ENCODE measurements at regions not wholly inside any gene's neighbourhood (a gene's known extent, or its start where the extent isn't known, plus 50 kb on each side); places are given as distances from the start of the nearest gene placed in this dataset.

DNA sequence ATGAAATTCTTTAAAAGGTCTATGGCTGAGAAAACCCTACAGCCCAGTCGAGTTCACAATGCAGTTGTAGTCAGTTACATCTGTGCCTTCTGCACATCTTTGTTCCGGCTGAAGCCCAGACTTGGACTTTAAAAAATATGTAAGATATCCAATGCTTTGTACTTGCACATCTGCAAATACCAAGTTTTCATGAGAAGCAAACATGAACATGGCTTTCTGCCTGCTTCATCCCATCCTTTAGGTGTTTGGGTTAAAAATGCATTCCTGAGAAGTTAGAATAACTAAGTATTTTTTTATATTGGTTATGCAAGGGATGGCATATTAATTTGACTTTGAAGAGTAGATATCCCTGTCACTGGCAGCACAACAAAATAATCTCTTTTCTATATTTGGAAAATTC lies 528.4 kb downstream of the METTL15 start:
- DNase-seq: no peak

DNA sequence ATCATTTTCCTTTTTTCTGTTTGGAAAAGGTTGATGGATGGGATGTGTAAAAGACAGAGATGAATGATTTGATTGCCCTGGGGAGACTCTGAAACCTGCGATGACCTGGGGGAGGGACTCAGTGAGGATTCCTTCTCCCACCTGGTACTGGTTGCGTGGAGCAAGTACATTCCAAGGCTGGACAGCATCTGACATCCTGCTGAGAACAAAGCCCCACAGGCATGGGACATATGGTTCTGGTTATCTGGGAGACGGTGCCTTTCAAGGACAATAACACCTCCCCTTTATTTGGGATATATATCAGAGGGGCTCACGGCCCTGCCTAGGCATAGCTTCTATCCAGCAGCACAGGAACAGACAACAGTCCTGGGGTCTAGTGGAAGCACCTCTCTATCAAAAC lies 527.8 kb downstream of the METTL15 start:
- DNase-seq: no peak

DNA sequence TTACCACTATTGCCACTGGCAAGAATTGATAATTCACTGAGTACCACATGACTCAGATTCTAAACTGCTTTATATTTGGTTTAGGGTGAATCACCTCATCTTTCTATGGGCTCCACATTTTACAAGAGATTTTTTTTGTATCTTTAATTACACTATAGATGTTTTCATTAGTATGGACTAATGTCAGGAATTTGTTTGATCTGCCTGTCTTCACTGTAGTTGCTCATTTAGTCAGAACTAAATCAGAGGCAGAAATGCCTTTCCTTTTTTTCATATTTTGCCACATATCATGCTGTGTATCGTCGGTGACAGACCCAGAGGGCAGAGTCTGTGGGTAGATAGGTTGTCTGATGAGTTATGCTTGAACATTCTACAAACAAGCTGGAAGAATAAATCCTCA lies 524.1 kb downstream of the METTL15 start:
- DNase-seq: no peak

DNA sequence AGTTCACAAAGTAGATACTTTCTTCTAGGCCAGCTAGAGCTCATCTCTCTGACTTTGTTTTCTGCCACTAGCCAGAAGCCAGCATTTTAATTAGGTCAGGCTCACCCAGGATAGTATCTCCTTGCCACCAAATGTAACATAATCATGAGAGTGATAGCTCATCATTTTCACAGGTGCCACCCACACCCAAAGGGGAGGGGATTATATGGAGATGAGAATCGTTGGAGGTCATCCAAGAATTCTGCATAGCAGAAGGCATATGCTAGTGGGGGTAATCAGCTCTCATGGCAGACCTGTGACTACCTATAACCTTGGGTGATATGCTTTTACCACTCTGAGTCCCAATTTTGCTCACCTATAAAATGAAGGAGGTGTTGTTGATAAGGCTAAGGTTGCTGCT lies 523.0 kb downstream of the METTL15 start:
- DNase-seq: peak; percentile 37

DNA sequence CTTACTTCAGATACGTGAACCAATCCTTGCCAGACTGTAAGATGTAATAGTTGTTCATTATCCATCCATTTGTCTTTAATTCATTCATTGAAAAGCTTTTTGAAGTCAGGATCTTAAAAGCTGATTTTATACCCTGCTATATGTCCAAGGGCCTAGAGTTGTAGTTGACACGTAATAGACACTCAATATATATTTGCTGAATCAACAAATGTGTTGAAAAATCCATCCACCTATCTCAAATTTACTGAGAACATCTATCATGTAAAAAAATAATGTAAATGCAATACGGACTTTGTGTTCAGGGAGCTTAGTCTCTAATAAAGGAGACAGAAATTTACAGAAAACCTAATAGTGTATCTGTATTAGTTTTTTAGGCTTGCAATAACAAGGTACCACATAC lies 521.0 kb downstream of the METTL15 start:
- DNase-seq: no peak

DNA sequence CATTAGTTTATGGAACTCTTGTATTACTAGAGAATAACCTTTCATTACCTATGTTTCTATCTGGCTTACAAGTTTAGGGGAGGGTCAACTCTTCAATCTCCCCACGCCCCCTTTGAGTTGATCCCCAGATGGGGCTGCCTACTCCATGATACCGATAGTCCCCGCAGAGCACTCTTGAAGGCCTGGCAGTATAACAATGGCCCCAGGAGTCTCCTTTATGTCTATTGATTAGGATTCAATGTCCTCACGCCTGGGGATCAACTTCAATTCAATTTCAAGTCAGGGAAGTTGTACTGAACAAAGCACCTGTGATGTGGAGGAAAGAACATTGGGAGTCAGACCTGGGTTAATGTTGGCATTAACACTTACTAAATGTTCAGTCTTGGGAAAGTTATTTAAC lies 520.2 kb downstream of the METTL15 start:
- no peak for DNase-seq

DNA sequence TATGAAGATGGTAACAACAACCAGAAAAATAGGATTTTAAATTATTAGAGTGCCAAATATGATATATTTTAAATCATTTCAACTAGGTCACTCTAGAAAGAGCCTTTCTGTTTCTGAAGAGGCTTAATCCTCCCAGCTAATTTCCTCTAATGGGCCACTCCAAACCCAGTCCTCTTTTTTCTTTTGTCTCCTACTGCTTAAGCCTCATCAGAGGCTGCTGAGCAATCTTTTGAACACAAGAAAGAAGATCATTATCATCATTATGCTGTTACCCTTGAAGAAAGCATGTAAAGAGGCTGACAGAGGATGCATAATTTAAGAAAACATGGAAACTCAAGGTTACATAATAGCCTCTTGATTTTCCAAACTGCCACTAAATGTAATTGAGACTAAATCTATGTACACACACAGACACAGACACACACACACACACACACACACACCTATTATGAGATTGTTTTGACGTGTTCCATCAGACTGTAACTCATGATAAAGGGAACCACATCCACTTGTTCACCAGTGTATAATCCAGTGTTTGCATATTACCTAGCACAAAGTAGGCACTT lies 519.6 kb downstream of the METTL15 start:
- DNase-seq: peak; percentile 88

DNA sequence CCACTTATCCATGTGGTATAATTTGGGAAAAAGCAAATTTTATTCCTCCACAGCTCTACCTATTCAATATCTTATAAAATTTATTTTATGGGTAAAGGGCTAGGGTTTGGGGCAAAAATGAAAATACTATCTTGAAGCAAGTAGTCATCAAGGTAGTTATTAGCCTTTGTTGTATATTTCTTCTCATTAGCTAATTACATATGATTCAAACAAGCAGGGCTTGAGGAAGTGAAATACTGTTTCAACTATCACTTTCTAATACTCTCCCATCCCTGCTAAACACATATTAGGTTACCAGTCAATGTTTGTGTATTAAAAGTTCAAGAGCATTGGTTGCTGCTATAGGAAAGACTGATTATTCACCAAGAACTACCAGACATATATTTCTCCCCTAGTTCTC lies 517.3 kb downstream of the METTL15 start:
- DNase-seq: no peak

DNA sequence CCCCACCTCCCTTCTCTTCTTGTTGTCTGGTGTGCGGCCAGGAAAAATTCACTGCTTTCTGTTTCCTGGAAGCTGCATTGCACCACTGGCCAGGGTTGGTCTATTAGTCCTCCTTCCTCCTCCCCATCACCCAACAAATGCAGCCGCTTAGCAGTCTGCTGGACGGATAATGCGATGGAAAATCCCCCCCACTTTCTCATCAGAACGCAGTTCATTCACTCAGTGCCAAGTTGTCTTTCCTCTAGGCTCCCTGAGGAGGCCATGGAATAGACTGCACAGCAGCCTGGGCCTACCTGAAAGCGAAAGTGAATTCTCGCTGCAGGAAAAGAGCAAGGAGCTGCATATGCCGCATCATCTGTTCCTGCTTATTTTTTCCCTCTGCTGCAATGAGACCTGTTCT lies 513.6 kb downstream of the METTL15 start:
- no peak for DNase-seq

DNA sequence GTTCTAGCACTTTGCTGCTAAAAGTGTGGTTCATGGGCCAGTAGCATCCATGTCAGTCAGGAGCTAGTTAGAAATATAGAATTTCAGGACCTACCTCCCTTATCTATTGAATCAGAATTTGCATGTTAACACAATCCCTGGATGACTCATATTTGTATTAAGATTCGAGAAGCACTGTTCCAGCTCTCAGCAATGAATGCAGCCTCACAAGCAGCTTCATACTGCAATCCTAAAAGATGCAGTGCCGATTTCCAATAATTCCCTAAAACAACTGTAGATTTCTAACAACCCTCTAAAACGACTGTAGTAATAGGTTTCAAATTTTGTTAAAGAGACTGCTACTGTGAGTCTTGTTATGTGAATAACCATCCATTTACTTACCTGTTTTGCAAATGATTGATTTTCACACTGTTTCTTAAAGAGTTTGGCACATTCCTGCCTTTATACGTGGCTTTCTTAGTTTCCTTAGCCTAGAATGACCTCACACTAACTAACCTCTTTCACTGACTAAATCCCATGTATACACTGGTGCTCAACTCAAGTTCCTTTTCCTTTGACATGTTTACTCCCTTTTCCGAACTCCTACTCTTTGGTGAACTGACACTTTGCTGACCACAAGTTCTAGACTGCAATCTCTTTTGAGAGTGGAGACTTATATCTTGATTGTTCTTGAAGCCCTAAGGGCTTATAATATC lies 511.8 kb downstream of the METTL15 start:
- no peak for DNase-seq

DNA sequence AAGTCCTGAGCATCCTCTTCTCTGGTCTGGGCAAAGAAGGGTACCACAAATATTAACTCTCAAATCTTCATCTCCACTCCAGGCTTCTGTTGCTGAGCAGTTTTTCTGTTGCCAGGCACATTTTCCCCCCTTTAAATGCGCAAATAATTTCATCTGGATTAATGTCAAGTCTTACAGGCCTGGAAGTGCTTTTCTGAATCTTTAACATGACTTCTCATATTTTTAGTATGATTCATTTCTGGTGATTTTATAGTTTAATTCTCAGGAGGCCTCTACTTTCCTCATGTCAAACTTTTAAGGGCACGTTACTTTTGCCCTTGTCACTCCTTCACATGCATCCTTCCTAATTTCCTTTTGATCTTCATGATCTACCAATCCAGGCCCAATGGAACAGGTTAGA lies 510.2 kb downstream of the METTL15 start:
- DNase-seq: no peak

DNA sequence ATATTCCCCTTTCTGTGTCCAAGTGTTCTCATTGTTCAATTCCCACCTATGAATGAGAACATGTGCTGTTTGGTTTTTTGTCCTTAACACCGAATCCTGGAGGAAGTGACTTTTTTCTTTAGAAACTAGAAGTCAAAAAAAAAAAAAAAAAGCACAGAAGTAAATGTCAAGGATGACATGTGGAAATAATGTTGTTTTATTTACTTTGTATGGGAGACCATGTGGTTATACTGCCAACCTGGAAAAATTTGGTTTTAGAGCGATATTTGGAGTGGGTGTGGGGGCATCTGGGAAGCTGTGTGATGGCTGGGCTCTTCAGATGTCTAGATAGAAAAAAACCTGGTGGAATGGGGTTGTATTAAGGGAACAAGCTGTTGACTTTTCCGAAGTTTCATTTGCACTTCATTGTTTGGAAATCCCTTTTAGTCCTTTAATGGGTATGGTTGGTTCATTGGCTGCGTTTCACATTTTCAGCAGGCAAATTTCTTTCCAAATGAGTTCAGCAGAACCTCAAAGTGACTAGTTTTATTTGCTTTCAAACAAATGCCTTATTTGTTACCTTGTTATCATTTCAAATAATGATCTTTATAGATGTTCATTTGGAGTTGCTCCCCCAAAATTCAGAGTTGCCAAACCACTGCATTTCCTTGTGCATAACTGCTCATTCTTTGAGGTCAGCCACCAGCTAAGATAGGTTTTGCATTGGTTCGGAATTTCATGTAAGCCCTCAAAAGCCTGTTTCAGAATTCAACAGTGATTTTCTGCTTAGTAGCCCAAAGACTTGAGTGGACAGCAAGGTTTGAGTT lies 508.2 kb downstream of the METTL15 start:
- no peak for DNase-seq

DNA sequence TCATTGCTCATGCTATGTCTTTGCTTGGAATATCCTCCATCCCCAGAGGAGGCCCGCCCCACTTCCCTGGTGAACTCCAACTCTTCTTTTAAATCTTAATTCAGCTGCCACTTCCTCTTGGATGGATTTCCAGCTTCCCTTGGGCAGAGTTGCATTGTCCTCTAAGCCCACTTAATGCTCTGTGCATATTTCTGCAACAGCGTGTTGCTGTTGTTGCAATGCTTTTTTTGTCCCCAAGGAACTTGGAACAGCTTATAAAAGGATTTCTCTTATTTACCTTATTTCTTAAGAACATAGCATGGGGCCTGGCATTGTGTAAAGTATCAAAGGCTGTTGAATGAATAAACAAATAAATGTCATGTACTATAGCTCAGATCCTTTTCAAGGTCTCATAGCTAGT lies 507.4 kb downstream of the METTL15 start:
- no peak for DNase-seq

DNA sequence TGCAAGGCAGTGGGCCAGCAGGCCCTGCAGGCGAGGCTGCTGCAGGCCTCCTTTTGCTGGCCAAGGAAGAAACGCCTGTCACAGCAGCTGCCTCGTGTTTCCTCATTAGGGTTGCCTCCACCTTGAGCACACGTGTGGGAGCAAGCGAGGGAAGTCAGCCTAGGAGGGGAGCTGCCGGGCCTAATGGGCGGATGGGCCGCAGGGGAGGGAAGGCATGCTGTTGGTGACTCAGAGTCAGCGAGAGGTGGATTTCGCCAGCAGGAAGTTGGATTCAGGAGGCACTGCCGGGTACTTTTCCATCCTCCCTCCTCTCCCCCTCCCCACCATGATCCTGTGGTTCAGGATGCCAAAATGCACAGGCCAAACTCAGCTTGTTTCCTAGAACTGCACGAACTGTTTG lies 498.7 kb downstream of the METTL15 start:
- no peak for DNase-seq

DNA sequence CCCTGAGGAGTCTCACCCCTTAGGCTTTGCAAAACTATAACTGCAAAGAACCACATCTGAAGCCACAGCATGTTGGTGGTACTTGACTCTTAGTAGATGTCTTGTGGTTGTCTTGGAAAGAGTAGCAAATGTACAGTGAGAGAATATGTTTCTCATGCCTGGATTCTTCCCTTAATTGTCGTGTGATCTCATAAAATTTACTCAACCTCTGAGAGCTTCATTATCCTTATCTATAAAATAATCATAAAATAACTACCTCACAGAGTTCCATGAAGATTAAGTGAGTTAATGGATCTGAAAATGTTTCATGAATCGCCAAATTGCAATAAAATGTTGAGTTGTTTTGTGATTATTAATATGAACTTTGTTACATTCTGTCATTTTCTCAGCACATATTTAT lies 491.5 kb downstream of the METTL15 start:
- DNase-seq: peak; percentile 32

DNA sequence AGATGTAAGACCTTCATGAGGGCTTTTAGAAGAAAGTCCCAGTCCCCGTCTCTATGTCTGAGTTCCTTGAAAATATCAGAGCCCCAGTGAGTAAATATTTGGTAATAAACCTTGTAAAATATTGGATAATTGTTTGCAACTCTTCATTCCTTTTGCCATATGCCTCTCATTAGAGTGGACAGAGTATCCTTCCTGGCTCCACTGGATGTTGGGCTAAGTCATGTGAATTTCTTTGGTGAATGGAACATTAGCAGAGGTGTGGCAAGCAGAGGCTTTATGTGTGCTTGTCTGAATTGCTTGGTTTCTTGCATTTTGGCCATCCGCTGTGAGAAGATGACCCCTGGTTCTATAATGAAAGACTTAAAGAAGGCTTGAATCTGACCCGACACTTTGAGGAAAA lies 490.3 kb downstream of the METTL15 start:
- DNase-seq: no peak

DNA sequence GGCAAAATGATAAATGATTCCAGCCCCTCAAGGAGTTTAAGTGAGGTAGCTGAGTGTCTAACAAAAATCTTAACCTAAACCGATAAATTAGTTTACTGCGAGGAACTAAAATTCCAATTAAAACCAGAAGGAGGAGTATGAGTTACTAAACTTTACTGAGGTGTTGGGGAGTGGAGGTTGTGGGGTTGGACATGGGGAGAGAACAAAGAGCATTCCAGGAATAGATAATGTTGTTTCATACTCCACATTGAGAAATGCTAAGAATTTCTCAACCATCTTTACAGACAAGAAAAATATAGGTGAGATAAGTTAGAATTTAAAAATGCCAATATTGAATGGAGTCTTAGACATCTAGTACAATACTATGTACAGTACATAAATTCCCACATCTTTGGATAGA lies 488.6 kb downstream of the METTL15 start:
- no peak for DNase-seq

DNA sequence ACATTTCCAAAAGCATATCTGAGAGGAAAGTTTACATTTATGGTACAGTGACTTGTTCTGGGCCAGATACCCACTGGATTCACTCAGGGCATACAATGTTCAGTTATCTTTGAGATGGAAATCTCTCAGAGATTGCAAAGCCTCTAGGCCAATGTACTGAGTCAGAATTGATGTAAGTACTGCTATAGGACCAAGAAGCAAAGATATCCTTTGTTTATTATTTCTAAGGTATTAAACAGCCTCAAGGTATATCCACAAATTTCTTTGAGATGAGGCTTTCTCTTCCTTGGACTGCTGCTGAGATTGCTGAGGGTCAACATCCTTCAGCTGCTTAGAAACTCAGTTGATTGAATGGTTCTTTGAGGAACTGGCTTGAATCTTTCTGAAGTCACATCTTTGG lies 484.0 kb downstream of the METTL15 start:
- no peak for DNase-seq

DNA sequence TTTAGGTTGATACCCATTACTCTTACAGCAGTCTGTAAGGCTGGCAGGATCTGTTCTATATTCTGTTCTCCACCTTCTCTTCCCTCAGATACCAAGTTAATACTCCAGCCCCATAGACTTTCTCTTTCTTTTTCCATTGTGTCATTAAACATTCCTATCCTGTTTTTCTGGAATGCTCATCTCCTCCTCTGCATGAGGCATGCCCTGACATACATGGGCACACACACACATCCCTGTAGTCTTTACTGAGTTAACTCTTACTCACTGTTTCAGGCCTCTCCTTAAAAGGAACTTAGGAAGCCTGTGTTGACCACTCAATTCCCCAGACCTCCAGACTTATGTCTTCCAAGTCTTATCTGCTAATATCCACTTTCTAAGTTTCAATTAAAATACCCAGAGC lies 476.8 kb downstream of the METTL15 start:
- DNase-seq: no peak

DNA sequence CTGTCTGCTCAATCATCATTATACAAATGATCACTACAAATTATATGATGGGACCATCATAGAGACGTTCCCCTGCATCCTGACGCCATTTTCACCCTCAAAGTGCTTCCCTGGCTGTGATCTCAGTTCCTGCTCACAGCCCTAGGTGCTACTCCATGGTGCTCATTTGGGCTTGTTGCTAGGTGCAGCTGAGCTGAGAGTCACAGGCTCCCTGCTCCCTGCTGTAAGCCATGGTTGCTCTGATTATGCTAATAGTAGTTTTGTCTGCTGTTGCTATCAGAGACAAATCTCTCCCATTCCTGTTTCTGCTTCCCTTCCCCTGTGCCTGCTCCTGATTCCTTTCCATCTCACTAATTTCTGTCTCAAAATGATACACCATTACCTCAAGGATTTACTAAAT lies 474.3 kb downstream of the METTL15 start:
- no peak for DNase-seq

DNA sequence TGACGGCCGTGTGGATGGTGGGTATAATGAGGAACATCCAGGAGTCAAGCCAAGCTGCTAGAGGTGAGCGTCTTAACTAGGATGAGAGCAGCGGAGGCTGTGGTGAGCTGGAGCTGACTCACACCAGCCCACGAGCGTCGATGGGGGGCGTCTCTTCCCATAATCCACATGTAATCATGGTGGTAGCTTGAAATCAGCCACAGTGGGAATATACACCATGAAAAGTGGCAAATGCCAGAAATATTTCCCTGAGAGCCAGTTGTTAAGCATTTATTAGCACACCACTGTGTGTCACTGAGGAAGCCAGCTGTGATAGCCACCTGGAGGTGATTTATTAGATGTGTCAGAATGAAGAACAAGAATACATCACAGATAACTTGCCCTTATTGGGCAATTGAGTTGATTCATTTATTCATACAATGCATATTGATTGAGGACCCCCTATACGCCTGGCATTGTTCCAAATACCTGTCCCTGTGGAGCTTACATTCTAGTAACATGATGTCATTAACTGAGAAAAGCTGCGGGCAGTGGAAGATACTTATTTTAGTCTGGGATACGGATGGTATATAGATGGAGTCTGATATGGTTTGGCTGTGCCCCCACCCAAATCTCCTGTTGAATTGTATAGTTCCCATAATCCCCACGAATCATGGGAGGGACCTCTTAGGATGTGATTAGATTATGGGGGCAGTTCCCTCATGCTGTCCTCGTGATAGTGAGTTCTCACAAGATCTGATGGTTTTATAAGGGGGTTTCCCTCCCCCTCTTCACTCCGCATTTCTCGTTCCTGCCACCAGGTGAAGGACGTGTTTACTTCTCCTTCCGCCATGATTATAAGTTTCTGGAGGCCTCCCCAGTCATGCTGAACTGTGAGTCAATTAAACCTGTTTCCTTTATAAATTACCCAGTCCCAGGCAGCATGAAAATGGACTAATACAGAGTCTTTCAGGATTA lies 473.4 kb downstream of the METTL15 start:
- no peak for DNase-seq

DNA sequence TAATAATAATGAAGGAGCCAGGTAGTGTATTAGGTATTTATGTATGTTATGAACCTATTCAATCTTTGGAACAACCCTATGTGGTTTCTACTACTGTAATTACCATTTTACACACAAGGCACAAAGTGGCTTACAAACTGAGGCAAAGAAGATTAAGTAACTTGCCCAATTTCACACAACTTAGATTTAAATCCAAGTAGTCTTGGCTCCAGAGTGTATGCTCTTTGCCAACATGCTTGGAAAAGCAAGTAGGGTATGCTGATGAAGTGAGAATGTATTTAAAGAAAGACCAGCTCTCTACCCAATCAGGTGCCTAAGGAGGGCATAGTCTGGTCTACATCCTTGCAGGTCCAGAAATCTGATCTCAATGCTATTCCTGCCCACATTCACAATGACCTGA lies 463.2 kb downstream of the METTL15 start:
- no peak for DNase-seq

DNA sequence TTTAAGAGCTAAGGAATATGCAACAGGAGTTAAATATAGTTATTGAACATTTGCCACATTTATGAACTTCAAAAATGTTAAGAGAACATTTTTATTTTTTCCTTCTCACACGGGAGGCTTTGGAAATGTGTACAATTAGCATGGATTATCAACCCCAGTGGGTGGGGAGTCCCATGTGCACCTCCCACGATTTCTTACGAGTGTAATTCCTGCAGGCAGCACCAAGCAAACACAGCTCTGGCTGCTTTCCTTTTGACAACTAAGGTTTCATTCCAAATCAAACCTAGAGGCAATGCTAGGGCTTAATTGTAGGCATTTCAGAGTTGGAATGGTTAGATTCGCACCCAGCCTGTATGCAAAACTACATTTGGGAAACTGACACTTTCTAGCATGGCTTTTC lies 460.9 kb downstream of the METTL15 start:
- DNase-seq: no peak

Measured in NCI-H1105 treated with DMSO at 0.1 percent for 48 hours (cell line).